Glutamatergic neuron (in vitro differentiated cells): ENCODE measurements at regions not wholly inside any gene's neighbourhood (a gene's known extent, or its start where the extent isn't known, plus 50 kb on each side); places are given as distances from the start of the nearest gene placed in this dataset.

Experiments
- DNase-seq: peaks from one replicate; pipeline ENCODE4 v3.0.0; 2022
- H3K27ac Mint-ChIP-seq: one replicate; pipeline ENCODE4 v1.8.0; 2020; ENCODE audit warnings: mild to moderate bottlenecking, mixed read lengths, inconsistent platforms; ENCODE audit not compliant: unreplicated experiment
- H3K27me3 Mint-ChIP-seq: one replicate; pipeline ENCODE4 v1.8.0; 2020; ENCODE audit warnings: mild to moderate bottlenecking, moderate library complexity, mixed read lengths, inconsistent platforms; ENCODE audit not compliant: unreplicated experiment
- H3K36me3 Mint-ChIP-seq: one replicate; pipeline ENCODE4 v1.8.0; 2020; ENCODE audit warnings: mild to moderate bottlenecking, mixed read lengths, inconsistent platforms; ENCODE audit not compliant: unreplicated experiment
- H3K4me1 Mint-ChIP-seq: one replicate; pipeline ENCODE4 v1.8.0; 2020; ENCODE audit warnings: mild to moderate bottlenecking, low read depth, mixed read lengths, inconsistent platforms; ENCODE audit not compliant: unreplicated experiment
- H3K4me3 Mint-ChIP-seq: one replicate; pipeline ENCODE4 v1.8.0; 2020; ENCODE audit warnings: mild to moderate bottlenecking, mixed read lengths, inconsistent platforms; ENCODE audit not compliant: unreplicated experiment
- H3K9me3 Mint-ChIP-seq: one replicate; pipeline ENCODE4 v1.8.0; 2020; ENCODE audit warnings: mild to moderate bottlenecking, moderate library complexity, mixed read lengths, inconsistent platforms; ENCODE audit not compliant: unreplicated experiment
- TF ChIP-seq, protein P1 (sequence below): fragments of 200-600 bp; sonication (generic); IDR thresholded peaks from one replicate; pipeline ENCODE4 v1.5.0; 2021; ENCODE audit not compliant: partially characterized antibody, unreplicated experiment

- H3K27me3 Mint-ChIP-seq = no peaks in the 10 kb centered on the region
- no peaks in the 10 kb centered on the region for H3K4me1 Mint-ChIP-seq
- H3K4me3 Mint-ChIP-seq = no peak overlapping the region
- no peak overlapping the region for H3K27ac Mint-ChIP-seq
- peaks cover 3% of the 10 kb centered on the region for H3K36me3 Mint-ChIP-seq
- no peaks in the 10 kb centered on the region for H3K9me3 Mint-ChIP-seq
- TF ChIP-seq, protein P1, sequence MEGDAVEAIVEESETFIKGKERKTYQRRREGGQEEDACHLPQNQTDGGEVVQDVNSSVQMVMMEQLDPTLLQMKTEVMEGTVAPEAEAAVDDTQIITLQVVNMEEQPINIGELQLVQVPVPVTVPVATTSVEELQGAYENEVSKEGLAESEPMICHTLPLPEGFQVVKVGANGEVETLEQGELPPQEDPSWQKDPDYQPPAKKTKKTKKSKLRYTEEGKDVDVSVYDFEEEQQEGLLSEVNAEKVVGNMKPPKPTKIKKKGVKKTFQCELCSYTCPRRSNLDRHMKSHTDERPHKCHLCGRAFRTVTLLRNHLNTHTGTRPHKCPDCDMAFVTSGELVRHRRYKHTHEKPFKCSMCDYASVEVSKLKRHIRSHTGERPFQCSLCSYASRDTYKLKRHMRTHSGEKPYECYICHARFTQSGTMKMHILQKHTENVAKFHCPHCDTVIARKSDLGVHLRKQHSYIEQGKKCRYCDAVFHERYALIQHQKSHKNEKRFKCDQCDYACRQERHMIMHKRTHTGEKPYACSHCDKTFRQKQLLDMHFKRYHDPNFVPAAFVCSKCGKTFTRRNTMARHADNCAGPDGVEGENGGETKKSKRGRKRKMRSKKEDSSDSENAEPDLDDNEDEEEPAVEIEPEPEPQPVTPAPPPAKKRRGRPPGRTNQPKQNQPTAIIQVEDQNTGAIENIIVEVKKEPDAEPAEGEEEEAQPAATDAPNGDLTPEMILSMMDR = no peak
- no peak for DNase-seq
These were observed 104.7 kb upstream of the NUDT4 start for GRCh38 chr12:93272997-93273396.

GRCh38 chr12:93273834-93274564 lies 103.7 kb upstream of the NUDT4 start:
- TF ChIP-seq, protein P1 = no peak
- DNase-seq = no peak
- H3K27ac Mint-ChIP-seq = no peak overlapping the region

DNA sequence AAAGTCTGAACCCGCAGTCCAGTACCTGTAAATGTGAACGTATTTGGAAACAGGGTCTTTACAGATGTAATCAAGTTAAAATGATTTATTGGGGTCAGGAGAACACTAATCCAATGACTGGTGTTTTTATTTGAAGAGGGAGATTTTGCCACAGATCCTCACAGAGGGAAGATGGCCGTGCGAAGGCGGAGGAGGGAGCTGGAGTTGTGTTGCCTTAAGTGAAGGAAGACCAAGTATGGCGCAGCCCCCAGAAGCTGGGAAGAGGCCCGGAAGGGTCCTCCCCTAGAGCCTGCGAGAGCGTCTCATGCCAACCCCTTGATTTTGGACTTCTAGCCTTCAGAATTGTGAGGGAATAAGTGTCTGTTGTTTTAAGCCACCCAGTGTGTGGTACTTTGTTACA lies 102.8 kb upstream of the NUDT4 start:
- Mint-ChIP-seq H3K9me3 (no peaks in the 10 kb centered on the region), H3K27ac (no peak overlapping the region)

More at GRCh38 chr12:93273834-93274564, 103.7 kb upstream of the NUDT4 start:
- Mint-ChIP-seq H3K9me3 (no peaks in the 10 kb centered on the region), H3K36me3 (peaks cover 3% of the 10 kb centered on the region), H3K4me3 (no peak overlapping the region), H3K4me1 (no peaks in the 10 kb centered on the region), H3K27me3 (no peaks in the 10 kb centered on the region)

GRCh38 chr12:93275589-93275988 lies 102.1 kb upstream of the NUDT4 start:
- H3K4me3 Mint-ChIP-seq = no peak overlapping the region
- peaks cover 3% of the 10 kb centered on the region for H3K36me3 Mint-ChIP-seq
- DNase-seq = no peak
- no peak overlapping the region for H3K27ac Mint-ChIP-seq
- H3K9me3 Mint-ChIP-seq = no peaks in the 10 kb centered on the region
- TF ChIP-seq, protein P1 = no peak
- H3K27me3 Mint-ChIP-seq = no peaks in the 10 kb centered on the region
- H3K4me1 Mint-ChIP-seq = peaks cover 3% of the 10 kb centered on the region

More for the DNA sequence above, 102.8 kb upstream of the NUDT4 start:
- DNase-seq = no peak
- no peak overlapping the region for H3K4me3 Mint-ChIP-seq
- H3K27me3 Mint-ChIP-seq = no peaks in the 10 kb centered on the region
- TF ChIP-seq, protein P1 = no peak
- peaks cover under 1% of the 10 kb centered on the region for H3K4me1 Mint-ChIP-seq
- H3K36me3 Mint-ChIP-seq = peaks cover 3% of the 10 kb centered on the region
